ENCODE measurements at regions not wholly inside any gene's neighbourhood (a gene's known extent, or its start where the extent isn't known, plus 50 kb on each side); places are given as distances from the start of the nearest gene placed in this dataset.

DNA sequence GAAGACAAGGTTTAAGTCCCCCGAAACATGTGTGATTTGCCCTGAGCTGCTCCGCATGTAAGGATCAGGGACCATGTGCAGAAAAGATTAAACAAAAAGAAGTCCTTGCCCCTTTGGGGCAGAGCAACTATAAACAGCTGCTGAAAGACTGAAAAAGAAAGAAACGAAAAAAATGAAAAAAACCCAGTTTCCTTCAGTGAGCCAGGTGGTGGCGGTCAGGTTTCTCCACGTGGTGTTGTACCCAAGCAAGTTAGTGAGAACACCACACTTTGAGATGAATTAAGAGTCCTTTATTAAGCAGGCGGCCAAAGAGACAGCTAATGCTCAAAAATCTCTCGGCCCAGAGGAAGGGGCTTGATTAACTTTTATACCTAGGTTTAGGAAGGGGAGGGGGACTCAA lies 404.9 kb upstream of the SYT4 start:
- TF ChIP-seq CTCF (IDR thresholded peaks at IDR 0.05): no peak
- Histone ChIP-seq H3K9me3 (ENCODE audit: control insufficient read depth, low read length) (no peaks in the 10 kb centered on the region), H3K4me2 (ENCODE audit: low read length) (no peak overlapping the region), H2AFZ (no peak overlapping the region), H3K9ac (no peak overlapping the region), H3K4me1 (no peaks in the 10 kb centered on the region), H3K4me3 (ENCODE audit: low read depth, low read length) (no peak overlapping the region), H3K27me3 (ENCODE audit: control insufficient read depth, insufficient read depth, low read length) (no peaks in the 10 kb centered on the region), H3K79me2 (no peaks in the 10 kb centered on the region), H3K27ac (no peak overlapping the region), H3K36me3 (ENCODE audit: control insufficient read depth, insufficient read depth, low read length) (no peaks in the 10 kb centered on the region)

DNA sequence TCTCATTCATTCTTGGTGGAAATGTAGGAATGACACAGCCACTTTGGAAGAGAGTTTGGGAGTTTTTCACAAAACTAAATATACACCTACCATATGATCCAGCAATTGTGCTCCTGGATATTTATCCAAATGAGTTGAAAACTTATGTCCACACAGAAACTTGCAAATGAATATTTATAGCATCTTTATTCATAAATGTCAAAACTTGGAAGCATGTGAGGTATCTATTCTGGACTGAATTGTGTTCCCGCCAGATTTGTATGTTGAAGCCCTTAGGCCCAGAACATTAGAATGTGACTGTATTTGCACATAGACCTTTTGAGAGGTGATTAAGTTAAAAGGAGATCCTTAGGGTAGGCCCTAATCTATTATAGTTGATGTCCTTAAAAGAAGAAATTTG lies 409.4 kb upstream of the SYT4 start:
- Histone ChIP-seq H3K9ac (no peak overlapping the region), H3K36me3 (ENCODE audit: control insufficient read depth, insufficient read depth, low read length) (no peaks in the 10 kb centered on the region)
- TF ChIP-seq CTCF (IDR thresholded peaks at IDR 0.05): no peak

DNA sequence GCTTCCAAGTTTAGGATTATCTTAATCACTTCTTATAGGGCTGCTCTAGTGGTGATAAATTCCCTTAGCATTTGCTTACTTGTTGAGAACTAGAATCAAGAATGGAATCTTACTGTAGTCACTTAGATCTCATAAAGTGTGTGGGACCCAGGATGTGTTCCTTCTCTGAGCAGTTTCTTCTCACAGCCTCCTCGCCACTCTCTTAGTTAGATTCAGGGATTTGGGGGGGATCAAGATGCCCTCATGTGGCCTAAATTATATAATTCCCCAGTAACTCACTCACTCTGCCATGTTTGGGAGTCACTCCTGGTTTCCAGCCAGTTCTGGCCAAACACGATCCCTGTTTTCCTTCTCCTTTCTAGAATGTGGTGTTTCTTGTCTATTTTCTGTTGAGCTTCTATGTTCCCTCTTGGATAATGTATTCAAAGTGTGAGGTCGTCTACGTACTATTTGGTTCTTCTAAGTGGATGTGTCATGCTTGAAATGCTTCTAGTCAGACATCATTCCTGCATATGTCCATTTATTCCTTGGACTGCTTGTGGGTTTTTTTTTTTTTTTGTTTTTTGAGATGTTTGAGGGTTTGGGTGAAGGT lies 414.9 kb upstream of the SYT4 start:
- H3K4me3 ChIP-seq (ENCODE audit: low read depth, low read length): no peak overlapping the region
- no peak for TF ChIP-seq CTCF (IDR thresholded peaks at IDR 0.05)
- no peaks in the 10 kb centered on the region for H3K9me3 ChIP-seq (ENCODE audit: control insufficient read depth, low read length)
- no peaks in the 10 kb centered on the region for H3K79me2 ChIP-seq
- H3K4me2 ChIP-seq (ENCODE audit: low read length): no peak overlapping the region
- H3K27me3 ChIP-seq (ENCODE audit: control insufficient read depth, insufficient read depth, low read length): no peaks in the 10 kb centered on the region
- H3K27ac ChIP-seq: no peak overlapping the region
- no peak overlapping the region for H2AFZ ChIP-seq
- H3K36me3 ChIP-seq (ENCODE audit: control insufficient read depth, insufficient read depth, low read length): no peaks in the 10 kb centered on the region
- H3K4me1 ChIP-seq: no peaks in the 10 kb centered on the region
- H3K9ac ChIP-seq: no peak overlapping the region

More for the DNA sequence above, 409.4 kb upstream of the SYT4 start:
- Histone ChIP-seq H3K4me1 (no peaks in the 10 kb centered on the region), H2AFZ (no peak overlapping the region), H3K9me3 (ENCODE audit: control insufficient read depth, low read length) (no peaks in the 10 kb centered on the region), H3K27ac (no peak overlapping the region), H3K4me2 (ENCODE audit: low read length) (no peak overlapping the region), H3K4me3 (ENCODE audit: low read depth, low read length) (no peak overlapping the region), H3K79me2 (no peaks in the 10 kb centered on the region), H3K27me3 (ENCODE audit: control insufficient read depth, insufficient read depth, low read length) (no peaks in the 10 kb centered on the region)

DNA sequence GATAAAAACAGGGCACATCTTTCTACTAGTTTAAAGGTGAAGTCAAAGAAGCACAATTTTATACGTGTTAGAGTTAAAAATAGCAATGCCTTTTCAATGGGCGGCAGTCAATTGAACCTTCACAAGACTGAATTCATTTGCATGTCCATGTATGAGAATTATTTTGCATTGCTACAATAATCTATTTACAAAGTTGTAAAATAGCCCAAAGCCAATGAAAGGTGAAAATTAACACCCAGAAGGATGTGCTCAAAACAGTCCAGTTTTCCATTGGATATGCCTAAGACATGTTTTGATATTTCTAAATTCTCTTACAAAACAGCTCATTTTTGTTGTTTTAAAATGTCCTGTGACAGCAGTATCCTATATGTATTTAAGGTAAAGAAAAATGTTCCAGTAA lies 425.1 kb upstream of the SYT4 start:
- no peak for TF ChIP-seq CTCF (IDR thresholded peaks at IDR 0.05)
- H3K27me3 ChIP-seq (ENCODE audit: control insufficient read depth, insufficient read depth, low read length): no peaks in the 10 kb centered on the region
- no peaks in the 10 kb centered on the region for H3K36me3 ChIP-seq (ENCODE audit: control insufficient read depth, insufficient read depth, low read length)
- H3K27ac ChIP-seq: no peak overlapping the region
- H3K4me2 ChIP-seq (ENCODE audit: low read length): no peak overlapping the region
- no peak overlapping the region for H3K9ac ChIP-seq
- no peaks in the 10 kb centered on the region for H3K79me2 ChIP-seq
- H3K4me1 ChIP-seq: no peaks in the 10 kb centered on the region
- no peaks in the 10 kb centered on the region for H3K9me3 ChIP-seq (ENCODE audit: control insufficient read depth, low read length)
- no peak overlapping the region for H2AFZ ChIP-seq
- no peak overlapping the region for H3K4me3 ChIP-seq (ENCODE audit: low read depth, low read length)

DNA sequence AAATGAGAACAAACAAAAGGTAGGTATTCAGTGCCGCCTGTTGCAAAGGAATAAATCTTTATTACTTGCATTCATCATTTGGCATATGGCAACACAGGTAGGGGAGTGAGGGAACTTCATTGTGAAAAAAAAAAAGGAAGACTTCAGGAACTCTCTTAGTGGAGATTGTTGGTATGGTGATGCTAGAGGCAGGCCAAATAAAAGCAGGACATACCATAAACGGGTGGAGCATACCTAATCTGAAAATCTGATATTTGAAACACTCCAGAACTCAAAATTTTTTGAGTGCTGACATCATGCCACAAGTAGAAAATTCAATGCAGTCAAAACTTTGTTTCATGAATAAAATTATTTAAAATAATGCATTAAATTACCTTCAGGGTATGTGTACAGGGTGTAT lies 425.8 kb upstream of the SYT4 start:
- no peak overlapping the region for H3K9ac ChIP-seq
- no peak overlapping the region for H3K4me2 ChIP-seq (ENCODE audit: low read length)
- H3K36me3 ChIP-seq (ENCODE audit: control insufficient read depth, insufficient read depth, low read length): no peaks in the 10 kb centered on the region
- H3K27ac ChIP-seq: no peak overlapping the region
- no peaks in the 10 kb centered on the region for H3K27me3 ChIP-seq (ENCODE audit: control insufficient read depth, insufficient read depth, low read length)
- TF ChIP-seq CTCF (IDR thresholded peaks at IDR 0.05): no peak
- H3K4me1 ChIP-seq: no peaks in the 10 kb centered on the region
- no peaks in the 10 kb centered on the region for H3K9me3 ChIP-seq (ENCODE audit: control insufficient read depth, low read length)
- H2AFZ ChIP-seq: no peak overlapping the region
- no peak overlapping the region for H3K4me3 ChIP-seq (ENCODE audit: low read depth, low read length)
- H3K79me2 ChIP-seq: no peaks in the 10 kb centered on the region
